Mesendoderm (in vitro differentiated cells): ENCODE measurements at regions not wholly inside any gene's neighbourhood (a gene's known extent, or its start where the extent isn't known, plus 50 kb on each side); places are given as distances from the start of the nearest gene placed in this dataset.

Source experiments
- DNase-seq: peaks from one replicate; pipeline ENCODE4 v3.0.0; 2013
- H2AK5ac ChIP-seq: 2 replicates; pipeline ENCODE4 v1.6.1; 2013; ENCODE audit warnings: low read length, inconsistent platforms
- H2BK120ac ChIP-seq: 2 replicates; pipeline ENCODE4 v1.6.1; 2013; ENCODE audit warnings: low read depth, mild to moderate bottlenecking, low read length, moderate library complexity, mixed read lengths
- H2BK15ac ChIP-seq: replicated peaks from 2 replicates; pipeline ENCODE4 v1.6.1; 2013; ENCODE audit warnings: low read depth, mild to moderate bottlenecking, moderate library complexity
- H2BK5ac ChIP-seq: 2 replicates; pipeline ENCODE4 v1.6.1; 2013; ENCODE audit warnings: low read length, inconsistent platforms
- H3K18ac ChIP-seq: 2 replicates; pipeline ENCODE4 v1.6.1; 2013; ENCODE audit warnings: mild to moderate bottlenecking, low read length, mixed read lengths
- H3K23ac ChIP-seq: one replicate; pipeline ENCODE4 v1.6.1; 2013; ENCODE audit warnings: low read length
- H3K27ac ChIP-seq: 2 replicates; pipeline ENCODE4 v1.5.1; 2013; ENCODE audit warnings: low read depth, mild to moderate bottlenecking, inconsistent platforms, low read length, moderate library complexity
- H3K27me3 ChIP-seq: 2 replicates; pipeline ENCODE4 v1.6.1; 2013; ENCODE audit warnings: low read length, control low read depth, mild to moderate bottlenecking, inconsistent platforms; ENCODE audit not compliant: insufficient read depth, poor library complexity
- H3K36me3 ChIP-seq: 2 replicates; pipeline ENCODE4 v1.6.1; 2013; ENCODE audit warnings: low read length, inconsistent platforms; ENCODE audit not compliant: control insufficient read depth, insufficient read depth
- H3K4ac ChIP-seq: one replicate; pipeline ENCODE4 v1.6.1; 2013; ENCODE audit warnings: low read depth, mild to moderate bottlenecking, low read length, moderate library complexity
- H3K4me1 ChIP-seq: 2 replicates; pipeline ENCODE4 v1.6.1; 2013; ENCODE audit warnings: low read depth, low read length, inconsistent platforms; ENCODE audit not compliant: control insufficient read depth
- H3K4me2 ChIP-seq: 2 replicates; pipeline ENCODE4 v1.6.1; 2013; ENCODE audit warnings: low read length
- H3K4me3 ChIP-seq: 2 replicates; pipeline ENCODE4 v1.5.1; 2013; ENCODE audit warnings: mild to moderate bottlenecking, low read length
- H3K56ac ChIP-seq: one replicate; pipeline ENCODE4 v1.6.1; 2013; ENCODE audit warnings: low read length
- H3K79me1 ChIP-seq: 2 replicates; pipeline ENCODE4 v1.6.1; 2013; ENCODE audit warnings: low read length, inconsistent platforms
- H3K79me2 ChIP-seq: 2 replicates; pipeline ENCODE4 v1.6.1; 2013; ENCODE audit warnings: mild to moderate bottlenecking, low read length; ENCODE audit not compliant: control insufficient read depth, insufficient read depth
- H3K9ac ChIP-seq: 2 replicates; pipeline ENCODE4 v1.6.1; 2013; ENCODE audit warnings: low read length, inconsistent platforms
- H4K5ac ChIP-seq: one replicate; pipeline ENCODE4 v1.6.1; 2013; ENCODE audit warnings: low read length
- H4K8ac ChIP-seq: one replicate; pipeline ENCODE4 v1.6.1; 2013; ENCODE audit warnings: low read depth, mild to moderate bottlenecking, control low read depth, low read length, moderate library complexity
- WGBS: extraction: QIAGEN DNeasy Blood & Tissue Kit; methylation state at CpG from one replicate; pipeline ENCODE4 v1.1.7; 2013; ENCODE audit warnings: low lambda C conversion rate, missing lambda C conversion rate; ENCODE audit not compliant: insufficient coverage; ENCODE audit errors: extremely low coverage; 5-methylcytosine and 5-hydroxymethylcytosine counted together

DNA sequence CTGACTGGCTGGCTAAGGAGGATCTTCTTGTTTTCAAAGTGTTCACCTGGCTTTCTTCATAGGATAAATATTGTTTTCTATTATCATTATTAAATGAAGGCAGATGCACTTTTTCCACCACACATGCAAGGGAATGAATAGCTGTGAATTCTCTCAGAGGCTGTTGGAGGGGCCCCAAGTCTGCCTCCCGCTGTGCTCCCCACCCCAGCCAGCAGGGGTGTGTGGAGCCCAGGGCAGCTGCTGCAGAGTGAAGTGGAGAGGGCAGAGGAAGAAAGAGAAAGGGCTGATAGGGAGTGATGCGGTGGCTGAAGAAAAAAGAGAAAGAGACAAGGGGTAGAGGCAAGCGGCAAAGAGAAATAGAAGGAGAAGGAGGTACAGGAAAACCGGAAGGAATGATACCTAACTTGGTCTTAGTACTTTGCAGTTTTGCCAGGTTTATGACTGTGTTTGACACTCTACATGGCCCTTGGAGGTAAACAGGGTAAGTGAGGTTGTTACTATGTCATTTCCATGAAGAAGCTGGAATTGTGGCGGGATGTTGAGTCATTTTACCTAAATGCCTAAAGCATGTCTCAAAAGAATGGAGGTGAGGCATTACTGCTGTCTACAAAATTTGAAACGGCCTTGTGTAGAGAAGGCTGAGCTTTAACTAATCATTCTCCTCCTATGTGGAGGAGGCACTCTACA lies 145.7 kb upstream of the B3GAT1 start:
- H3K56ac ChIP-seq: no peak overlapping the region
- WGBS: no CpG with 5 or more reads among the region's 6 CpGs
- no peaks in the 10 kb centered on the region for H3K79me2 ChIP-seq
- H3K4me1 ChIP-seq: peaks cover 2% of the 10 kb centered on the region
- H3K18ac ChIP-seq: no peak overlapping the region
- no peak overlapping the region for H3K4ac ChIP-seq
- no peak overlapping the region for H3K4me3 ChIP-seq
- H4K8ac ChIP-seq: no peak overlapping the region
- H3K27me3 ChIP-seq: no peaks in the 10 kb centered on the region
- no peak overlapping the region for H3K4me2 ChIP-seq
- no peak overlapping the region for H4K5ac ChIP-seq
- H3K9ac ChIP-seq: no peak overlapping the region
- H3K23ac ChIP-seq: no peak overlapping the region
- no peak overlapping the region for H2AK5ac ChIP-seq
- H2BK5ac ChIP-seq: no peak overlapping the region
- H3K79me1 ChIP-seq: no peaks in the 10 kb centered on the region
- H3K36me3 ChIP-seq: no peaks in the 10 kb centered on the region
- H2BK120ac ChIP-seq: no peak overlapping the region
- DNase-seq: no peak
- H2BK15ac ChIP-seq: no peak overlapping the region
- no peak overlapping the region for H3K27ac ChIP-seq

DNA sequence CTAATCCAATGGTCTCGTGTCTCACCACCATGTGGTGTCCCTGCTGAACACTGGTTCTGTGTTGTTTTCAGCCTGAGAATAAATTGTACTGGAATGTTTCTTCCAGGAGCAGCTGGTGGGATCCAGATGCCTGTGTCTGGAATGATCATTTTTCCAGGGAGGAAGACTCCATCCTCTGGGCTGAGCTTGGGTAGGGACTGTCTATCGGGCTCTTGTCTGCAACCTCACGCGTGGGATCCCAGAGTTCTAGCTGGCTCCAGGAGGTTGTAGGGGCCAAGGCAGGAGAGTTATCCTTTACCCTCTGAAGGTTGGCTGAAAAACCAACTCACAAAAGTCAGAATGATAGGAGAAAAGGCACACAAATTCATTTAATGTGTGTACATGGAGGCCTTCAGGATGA lies 144.1 kb upstream of the B3GAT1 start:
- no CpG with 5 or more reads among the region's 4 CpGs for WGBS
- H2BK120ac ChIP-seq: no peak overlapping the region
- H3K79me2 ChIP-seq: no peaks in the 10 kb centered on the region
- no peak overlapping the region for H3K4ac ChIP-seq
- no peak for DNase-seq
- no peak overlapping the region for H3K9ac ChIP-seq
- no peak overlapping the region for H3K56ac ChIP-seq
- H3K79me1 ChIP-seq: no peaks in the 10 kb centered on the region
- no peaks in the 10 kb centered on the region for H3K27me3 ChIP-seq
- H3K36me3 ChIP-seq: no peaks in the 10 kb centered on the region
- no peak overlapping the region for H2BK5ac ChIP-seq
- H3K4me1 ChIP-seq: peaks cover 2% of the 10 kb centered on the region
- H3K4me3 ChIP-seq: no peak overlapping the region
- no peak overlapping the region for H2BK15ac ChIP-seq
- H4K5ac ChIP-seq: no peak overlapping the region
- no peak overlapping the region for H3K23ac ChIP-seq
- no peak overlapping the region for H2AK5ac ChIP-seq
- no peak overlapping the region for H3K27ac ChIP-seq
- H3K4me2 ChIP-seq: no peak overlapping the region
- no peak overlapping the region for H3K18ac ChIP-seq
- no peak overlapping the region for H4K8ac ChIP-seq

DNA sequence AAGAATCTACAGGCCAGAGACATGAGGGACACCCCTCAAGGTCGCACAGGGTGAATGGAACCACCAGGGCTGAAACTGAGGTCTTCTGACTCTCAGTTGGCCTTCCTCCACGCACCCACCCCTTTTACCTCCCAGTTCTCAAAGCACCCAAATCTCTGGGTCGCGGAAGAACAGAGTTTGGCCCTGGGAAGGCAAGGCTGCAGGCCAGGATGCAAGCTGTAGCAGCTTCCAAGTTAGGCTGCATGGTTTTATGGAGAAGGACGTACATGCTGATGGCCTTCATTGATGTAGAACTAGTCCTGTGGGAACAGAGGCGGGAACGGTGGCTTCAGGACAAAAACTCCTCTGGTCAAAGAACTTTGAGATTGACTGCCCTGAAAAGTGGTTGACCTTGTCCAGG lies 143.5 kb upstream of the B3GAT1 start:
- no peak overlapping the region for H3K18ac ChIP-seq

DNA sequence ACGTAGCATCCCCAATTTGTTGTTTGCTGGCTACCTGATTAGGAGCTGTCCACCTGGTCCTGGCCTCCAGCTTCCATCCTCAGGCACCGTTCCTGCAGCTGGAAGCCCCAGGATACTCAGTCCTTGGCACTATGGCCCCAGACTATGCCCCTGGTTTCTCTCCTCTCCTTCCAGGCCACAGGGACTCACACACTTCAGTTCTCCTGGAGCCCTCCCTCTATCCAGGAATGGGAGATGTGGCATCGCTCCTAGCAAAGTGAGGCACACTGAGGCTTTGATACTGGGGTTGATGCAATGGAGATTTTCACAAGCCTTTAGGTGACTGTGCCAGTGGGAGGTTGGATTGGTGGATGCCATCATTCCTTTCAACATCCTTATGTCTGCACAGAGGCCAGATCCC lies 142.8 kb upstream of the B3GAT1 start:
- no peak for DNase-seq
- WGBS: no CpG with 5 or more reads among the region's 3 CpGs

More for the DNA sequence above, 143.5 kb upstream of the B3GAT1 start:
- no CpG with 5 or more reads among the region's 7 CpGs for WGBS
- no peak overlapping the region for H3K23ac ChIP-seq
- no peak overlapping the region for H2BK120ac ChIP-seq
- H2AK5ac ChIP-seq: no peak overlapping the region
- no peak overlapping the region for H4K5ac ChIP-seq
- H4K8ac ChIP-seq: no peak overlapping the region
- H3K4me2 ChIP-seq: no peak overlapping the region
- no peaks in the 10 kb centered on the region for H3K79me1 ChIP-seq
- H3K4me1 ChIP-seq: peaks cover 2% of the 10 kb centered on the region
- no peak for DNase-seq
- no peak overlapping the region for H2BK5ac ChIP-seq
- H3K27ac ChIP-seq: no peak overlapping the region
- no peak overlapping the region for H3K56ac ChIP-seq
- no peak overlapping the region for H3K4me3 ChIP-seq
- H3K27me3 ChIP-seq: no peaks in the 10 kb centered on the region
- no peaks in the 10 kb centered on the region for H3K79me2 ChIP-seq
- H3K9ac ChIP-seq: no peak overlapping the region
- H3K4ac ChIP-seq: no peak overlapping the region
- H3K36me3 ChIP-seq: no peaks in the 10 kb centered on the region
- no peak overlapping the region for H2BK15ac ChIP-seq

DNA sequence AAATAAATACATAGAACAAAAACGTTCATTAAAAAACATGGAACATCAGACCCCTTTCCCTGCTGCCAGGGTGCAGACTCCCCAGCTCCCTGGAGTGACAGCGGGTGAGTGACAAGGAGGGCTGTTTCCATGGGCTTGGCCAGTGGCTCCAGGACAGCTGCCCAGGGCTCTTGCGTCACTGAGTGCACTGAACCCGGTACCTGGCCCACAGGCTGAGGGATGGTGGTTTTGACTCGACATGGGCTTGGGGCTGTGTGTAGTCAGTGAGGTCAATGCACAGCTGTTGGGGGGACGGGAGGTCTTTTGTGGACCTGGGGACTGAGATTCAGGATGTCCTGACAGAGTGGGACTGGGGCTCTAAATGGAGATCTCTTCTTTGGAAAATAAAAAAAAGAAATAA lies 142.1 kb upstream of the B3GAT1 start:
- DNase-seq: no peak
- no CpG with 5 or more reads among the region's 6 CpGs for WGBS
- Histone ChIP-seq H3K27ac (no peak overlapping the region), H3K18ac (no peak overlapping the region), H4K5ac (no peak overlapping the region), H2BK120ac (no peak overlapping the region), H2BK5ac (no peak overlapping the region), H2AK5ac (no peak overlapping the region), H4K8ac (no peak overlapping the region), H3K4me1 (peaks cover 2% of the 10 kb centered on the region), H3K4ac (no peak overlapping the region), H3K27me3 (no peaks in the 10 kb centered on the region), H3K79me2 (no peaks in the 10 kb centered on the region), H3K4me3 (no peak overlapping the region), H3K56ac (no peak overlapping the region), H3K9ac (no peak overlapping the region), H3K79me1 (no peaks in the 10 kb centered on the region), H2BK15ac (no peak overlapping the region), H3K4me2 (no peak overlapping the region), H3K23ac (no peak overlapping the region), H3K36me3 (no peaks in the 10 kb centered on the region)

More for the DNA sequence above, 142.8 kb upstream of the B3GAT1 start:
- Histone ChIP-seq H3K36me3 (no peaks in the 10 kb centered on the region), H3K79me1 (no peaks in the 10 kb centered on the region), H2BK5ac (no peak overlapping the region), H3K18ac (no peak overlapping the region), H2BK120ac (no peak overlapping the region), H3K27ac (no peak overlapping the region), H3K4me3 (no peak overlapping the region), H3K4ac (no peak overlapping the region), H3K79me2 (no peaks in the 10 kb centered on the region), H4K5ac (no peak overlapping the region), H2BK15ac (no peak overlapping the region), H3K4me1 (peaks cover 2% of the 10 kb centered on the region), H3K56ac (no peak overlapping the region), H3K23ac (no peak overlapping the region), H3K9ac (no peak overlapping the region), H3K4me2 (no peak overlapping the region), H2AK5ac (no peak overlapping the region), H4K8ac (no peak overlapping the region), H3K27me3 (no peaks in the 10 kb centered on the region)

DNA sequence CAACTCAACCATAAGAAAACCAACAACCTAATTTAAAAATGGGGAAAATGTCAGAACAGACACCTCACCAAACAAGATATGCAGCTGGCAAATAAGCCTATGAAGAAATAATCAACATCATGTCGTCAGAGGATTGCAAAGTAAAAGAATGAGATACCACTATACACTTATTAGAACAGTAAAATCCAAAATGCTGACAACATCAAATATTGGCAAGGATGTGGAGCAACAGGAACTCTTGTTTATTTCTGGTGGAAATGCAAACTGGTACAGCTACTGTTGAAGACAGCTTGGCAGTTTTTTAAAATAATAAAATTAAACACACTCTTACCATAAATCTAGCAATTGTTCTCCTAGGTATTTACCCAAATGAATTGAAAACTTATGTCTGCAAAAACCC lies 140.7 kb upstream of the B3GAT1 start:
- H3K36me3 ChIP-seq: no peaks in the 10 kb centered on the region
- no peak overlapping the region for H3K4ac ChIP-seq
- no peak overlapping the region for H3K56ac ChIP-seq
- H2BK15ac ChIP-seq: no peak overlapping the region
- no peaks in the 10 kb centered on the region for H3K4me1 ChIP-seq
- no peak overlapping the region for H3K23ac ChIP-seq
- H4K5ac ChIP-seq: no peak overlapping the region
- H2AK5ac ChIP-seq: no peak overlapping the region
- no peak overlapping the region for H3K4me3 ChIP-seq
- H3K9ac ChIP-seq: no peak overlapping the region
- no peak overlapping the region for H3K27ac ChIP-seq
- H3K79me2 ChIP-seq: no peaks in the 10 kb centered on the region
- H3K79me1 ChIP-seq: no peaks in the 10 kb centered on the region
- no peak overlapping the region for H2BK120ac ChIP-seq
- no peaks in the 10 kb centered on the region for H3K27me3 ChIP-seq
- no CpG with 5 or more reads among the region's 1 CpG for WGBS
- DNase-seq: no peak
- no peak overlapping the region for H4K8ac ChIP-seq
- no peak overlapping the region for H2BK5ac ChIP-seq
- H3K4me2 ChIP-seq: no peak overlapping the region
- H3K18ac ChIP-seq: no peak overlapping the region
